Left hindlimb (tissue), 1 donor: ENCODE measurements at regions not wholly inside any gene's neighbourhood (a gene's known extent, or its start where the extent isn't known, plus 50 kb on each side); places are given as distances from the start of the nearest gene placed in this dataset.
"Not testable (repeated sequence)": the region's sequence is repeated elsewhere in the genome, so short reads cannot be mapped to it uniquely, and the experiment has no call there.

ENCODE experiments used
- DNase-seq: peaks from one replicate; pipeline ENCODE4 v3.0.0-alpha.2; 2018

- no peak for DNase-seq
Measured at GRCh38 chr13:86877441-86877840, 793.7 kb upstream of the SLITRK5 start.

GRCh38 chr13:86878781-86879180, 792.4 kb upstream of the SLITRK5 start:
- DNase-seq: no peak

- no peak for DNase-seq
Measured at GRCh38 chr13:86881390-86881789, 789.8 kb upstream of the SLITRK5 start.

- no peak for DNase-seq
Measured at GRCh38 chr13:86882107-86882506, 789.1 kb upstream of the SLITRK5 start.

- DNase-seq: no peak
Measured at GRCh38 chr13:86882835-86883234, 788.3 kb upstream of the SLITRK5 start.

GRCh38 chr13:86892330-86892729, 778.8 kb upstream of the SLITRK5 start:
- no peak for DNase-seq

GRCh38 chr13:86900906-86901305, 770.3 kb upstream of the SLITRK5 start:
- DNase-seq: no peak

- DNase-seq: no peak
Measured at GRCh38 chr13:86906127-86906874, 764.9 kb upstream of the SLITRK5 start.

- DNase-seq: no peak
Measured at GRCh38 chr13:86907156-86907555, 764.0 kb upstream of the SLITRK5 start.

- no peak for DNase-seq
Measured at GRCh38 chr13:86909318-86909717, 761.9 kb upstream of the SLITRK5 start.

- no peak for DNase-seq
Measured at GRCh38 chr13:86914757-86915156, 756.4 kb upstream of the SLITRK5 start.

- not testable (repeated sequence) for DNase-seq
Measured at GRCh38 chr13:86917438-86917837, 753.7 kb upstream of the SLITRK5 start.

GRCh38 chr13:86918682-86919081, 752.5 kb upstream of the SLITRK5 start:
- no peak for DNase-seq

GRCh38 chr13:86920961-86921360, 750.2 kb upstream of the SLITRK5 start:
- DNase-seq: no peak

GRCh38 chr13:86922936-86923335, 748.2 kb upstream of the SLITRK5 start:
- no peak for DNase-seq

- DNase-seq: not testable (repeated sequence)
Measured at GRCh38 chr13:86926916-86927315, 744.3 kb upstream of the SLITRK5 start.

- DNase-seq: no peak
Measured at GRCh38 chr13:86932776-86933334, 738.3 kb upstream of the SLITRK5 start.

- DNase-seq: no peak
Measured at GRCh38 chr13:86933676-86934075, 737.5 kb upstream of the SLITRK5 start.

GRCh38 chr13:86937316-86937715, 733.9 kb upstream of the SLITRK5 start:
- DNase-seq: no peak

- DNase-seq: no peak
Measured at GRCh38 chr13:86945584-86945983, 725.6 kb upstream of the SLITRK5 start.

- no peak for DNase-seq
Measured at GRCh38 chr13:86946734-86947133, 724.4 kb upstream of the SLITRK5 start.

GRCh38 chr13:86954341-86954740, 716.8 kb upstream of the SLITRK5 start:
- DNase-seq: no peak

GRCh38 chr13:86960876-86961275, 710.3 kb upstream of the SLITRK5 start:
- DNase-seq: no peak

- DNase-seq: no peak
Measured at GRCh38 chr13:86974251-86974994, 696.7 kb upstream of the SLITRK5 start.
